Aorta (tissue), 5 donors: ENCODE measurements at regions not wholly inside any gene's neighbourhood (a gene's known extent, or its start where the extent isn't known, plus 50 kb on each side); places are given as distances from the start of the nearest gene placed in this dataset.

Source experiments
- ATAC-seq: fragments of 200-7000 bp; cut with Tn5 transposase; one replicate; pipeline ENCODE4 v1.9.1; 2022; ENCODE audit warnings: moderate library complexity; ENCODE audit not compliant: low FRiP score
- DNase-seq, 2 donors: peaks; one replicate each; pipeline ENCODE4 v3.0.0-alpha.2; 2020
- H3K27ac ChIP-seq, 2 donors: one replicate each; pipeline ENCODE4 v1.5.1; 2013; ENCODE audit warnings: low read length in 2 of 2, mild to moderate bottlenecking in 2 of 2, moderate library complexity in 2 of 2, control low read depth in 1 of 2, inconsistent platforms in 1 of 2, low read depth in 1 of 2
- H3K27me3 ChIP-seq, 2 donors: one replicate each; pipeline ENCODE4 v1.6.1; 2013; ENCODE audit warnings: control low read depth in 1 of 2, low read length in 1 of 2, mild to moderate bottlenecking in 1 of 2, moderate library complexity in 1 of 2; ENCODE audit not compliant: insufficient read depth in 2 of 2, control insufficient read depth in 1 of 2
- H3K36me3 ChIP-seq, 2 donors: one replicate each; pipeline ENCODE4 v1.6.1; 2013; ENCODE audit warnings: control low read depth in 1 of 2, low read length in 1 of 2, mild to moderate bottlenecking in 1 of 2; ENCODE audit not compliant: insufficient read depth in 2 of 2, control insufficient read depth in 1 of 2
- H3K4me1 ChIP-seq, 2 donors: one replicate each; pipeline ENCODE4 v1.6.1; 2013; ENCODE audit warnings: low read length in 2 of 2, control low read depth in 1 of 2, mild to moderate bottlenecking in 1 of 2, moderate library complexity in 1 of 2; ENCODE audit not compliant: insufficient read depth in 2 of 2, control insufficient read depth in 1 of 2
- H3K4me3 ChIP-seq, 2 donors: one replicate each; pipeline ENCODE4 v1.5.1; 2013; ENCODE audit warnings: low read length in 2 of 2, control low read depth in 1 of 2, mild to moderate bottlenecking in 1 of 2
- H3K9me3 ChIP-seq: one replicate; pipeline ENCODE4 v1.6.1; 2013; ENCODE audit warnings: mild to moderate bottlenecking, low read length; ENCODE audit not compliant: control insufficient read depth
- WGBS, 2 donors: extraction: QIAGEN DNeasy Blood & Tissue Kit; methylation state at CpG; one replicate each; pipeline ENCODE4 v1.1.7; 2013; 5-methylcytosine and 5-hydroxymethylcytosine counted together
- intact Hi-C, 2 donors: fragments of 100-400 bp; cut with DNase I; formaldehyde crosslinking; loops; one replicate each; pipeline versions ENCODE4 v1.14.2 to v1.15.0; 2022
- donor health status: healthy with polysubstance abuse.
- donor health status: Bipolar disorder and iron deficiency.
- donor health status: DM: no; HTN: no; CAD: no.
- donor health status: DM: no; HTN: no; CAD: no.
- donor health status: DM: yes; HTN: yes; CAD: no.

- Histone ChIP-seq H3K4me3 (no peak overlapping the region), H3K36me3 (no peaks in the 10 kb centered on the region), H3K4me1 (peaks cover 0 to 2% of the 10 kb centered on the region in 2 donors), H3K27me3 (no peaks in the 10 kb centered on the region), H3K9me3 (no peaks in the 10 kb centered on the region), H3K27ac (no peak overlapping the region)
- intact Hi-C loops: loop anchor here (5.0 to 10.0 kb wide), 4 partner anchors 104 to 344 kb away; partner anchors contain the start of gene PTS (in 1 of the 2)
- DNase-seq: no peak
- no peak for ATAC-seq
- 89 to 91% methylated on average over 7 of the region's 7 CpGs for WGBS, 2 donors
These were observed 298.0 kb upstream of the PLET1 start for GRCh38 chr11:112558691-112559090.

- Histone ChIP-seq H3K4me1 (peaks cover 4 to 5% of the 10 kb centered on the region in 2 donors), H3K27me3 (no peaks in the 10 kb centered on the region), H3K27ac (peak overlapping the region in 1 of 2 donors; percentile 61), H3K9me3 (no peaks in the 10 kb centered on the region), H3K36me3 (no peaks in the 10 kb centered on the region), H3K4me3 (no peak overlapping the region)
- 59 to 68% methylated on average over 5 of the region's 5 CpGs for WGBS, 2 donors
- intact Hi-C loops: no loop called here
- ATAC-seq: no peak
- DNase-seq: no peak
These were observed 303.1 kb upstream of the PLET1 start for GRCh38 chr11:112563808-112564207.

- WGBS, 2 donors: 3 to 5% methylated on average over 3 of the region's 3 CpGs
- DNase-seq: no peak
- H3K36me3 ChIP-seq: no peaks in the 10 kb centered on the region
- H3K4me3 ChIP-seq: no peak overlapping the region
- intact Hi-C loops: no loop called here
- H3K27ac ChIP-seq: peak overlapping the region; percentile 51 to 61
- no peaks in the 10 kb centered on the region for H3K27me3 ChIP-seq
- ATAC-seq: peak; percentile 75
- peaks cover 4 to 5% of the 10 kb centered on the region in 2 donors for H3K4me1 ChIP-seq
- no peaks in the 10 kb centered on the region for H3K9me3 ChIP-seq
These were observed 303.7 kb upstream of the PLET1 start for GRCh38 chr11:112564228-112564955.

- H3K27ac ChIP-seq: no peak overlapping the region
- no peak overlapping the region for H3K4me3 ChIP-seq
- H3K4me1 ChIP-seq: peaks cover 4 to 5% of the 10 kb centered on the region in 2 donors
- ATAC-seq (no peak), DNase-seq (no peak)
- intact Hi-C loops: no loop called here
- H3K36me3 ChIP-seq: no peaks in the 10 kb centered on the region
- 69 to 75% methylated on average over 5 of the region's 5 CpGs for WGBS, 2 donors
- no peaks in the 10 kb centered on the region for H3K9me3 ChIP-seq
- H3K27me3 ChIP-seq: no peaks in the 10 kb centered on the region
These were observed 304.9 kb upstream of the PLET1 start for GRCh38 chr11:112565551-112565950.

GRCh38 chr11:112566124-112566523 is 305.5 kb upstream of the PLET1 start:
- no peaks in the 10 kb centered on the region for H3K36me3 ChIP-seq
- peaks cover 4 to 5% of the 10 kb centered on the region in 2 donors for H3K4me1 ChIP-seq
- DNase-seq (no peak), ATAC-seq (no peak)
- 70 to 73% methylated on average over 2 of the region's 2 CpGs for WGBS, 2 donors
- H3K27me3 ChIP-seq: no peaks in the 10 kb centered on the region
- no peak overlapping the region for H3K27ac ChIP-seq
- intact Hi-C loops: no loop called here
- no peaks in the 10 kb centered on the region for H3K9me3 ChIP-seq
- no peak overlapping the region for H3K4me3 ChIP-seq

- Histone ChIP-seq H3K27ac (no peak overlapping the region), H3K4me1 (no peaks in the 10 kb centered on the region), H3K9me3 (no peaks in the 10 kb centered on the region), H3K4me3 (no peak overlapping the region), H3K27me3 (no peaks in the 10 kb centered on the region), H3K36me3 (no peaks in the 10 kb centered on the region)
- 81 to 85% methylated on average over 6 of the region's 6 CpGs for WGBS, 2 donors
- DNase-seq (no peak), ATAC-seq (no peak)
- intact Hi-C loops: no loop called here
These were observed 309.7 kb upstream of the PLET1 start for GRCh38 chr11:112570333-112570732.

GRCh38 chr11:112579282-112579681 is 318.6 kb upstream of the PLET1 start:
- intact Hi-C loops: no loop called here
- no peak for DNase-seq
- no peak overlapping the region for H3K4me3 ChIP-seq
- H3K27me3 ChIP-seq: no peaks in the 10 kb centered on the region
- 69 to 77% methylated on average over 3 of the region's 3 CpGs for WGBS, 2 donors
- no peaks in the 10 kb centered on the region for H3K4me1 ChIP-seq
- no peak overlapping the region for H3K27ac ChIP-seq
- no peaks in the 10 kb centered on the region for H3K9me3 ChIP-seq
- no peak for ATAC-seq
- H3K36me3 ChIP-seq: no peaks in the 10 kb centered on the region

- intact Hi-C loops: loop anchor here in 1 of 2 donors (10.0 kb wide), 1 partner anchor 214 kb away; no protein-coding TSS in a partner anchor
- H3K4me3 ChIP-seq: no peak overlapping the region
- H3K27ac ChIP-seq: peak overlapping the region in 1 of 2 donors; percentile 15
- H3K27me3 ChIP-seq: no peaks in the 10 kb centered on the region
- no peaks in the 10 kb centered on the region for H3K9me3 ChIP-seq
- no peak for DNase-seq
- no peaks in the 10 kb centered on the region for H3K4me1 ChIP-seq
- no peak for ATAC-seq
- no peaks in the 10 kb centered on the region for H3K36me3 ChIP-seq
These were observed 320.2 kb upstream of the PLET1 start for GRCh38 chr11:112580864-112581263.

- no peak overlapping the region for H3K27ac ChIP-seq
- WGBS, 2 donors: 72 to 75% methylated on average over 4 of the region's 4 CpGs
- ATAC-seq: no peak
These were observed 321.1 kb upstream of the PLET1 start for GRCh38 chr11:112581747-112582146.

More at GRCh38 chr11:112581747-112582146, 321.1 kb upstream of the PLET1 start:
- Histone ChIP-seq H3K9me3 (no peaks in the 10 kb centered on the region), H3K4me3 (no peak overlapping the region), H3K36me3 (no peaks in the 10 kb centered on the region), H3K27me3 (peaks cover 0 to 2% of the 10 kb centered on the region in 2 donors), H3K4me1 (no peaks in the 10 kb centered on the region)
- intact Hi-C loops: loop anchor here in 1 of 2 donors (10.0 kb wide), 1 partner anchor 213 kb away; no protein-coding TSS in a partner anchor
- DNase-seq: no peak
